GM23338 (cell line): ENCODE measurements at regions not wholly inside any gene's neighbourhood (a gene's known extent, or its start where the extent isn't known, plus 50 kb on each side); places are given as distances from the start of the nearest gene placed in this dataset.

Source experiments
- ATAC-seq: fragments of 200-7000 bp; cut with Tn5 transposase; 3 replicates; pipeline ENCODE4 v1.9.1; 2020
- DNase-seq: peaks from one replicate; pipeline ENCODE4 v3.0.0-alpha.2; 2015; ENCODE audit warnings: low spot score
- H2AFZ ChIP-seq: fragments of 200-600 bp; sonication (generic); 2 replicates; pipeline ENCODE4 v1.8.0; 2016; ENCODE audit warnings: antibody characterized with exemption, mild to moderate bottlenecking, moderate library complexity
- H3F3A ChIP-seq: fragments of 200-600 bp; sonication (generic); replicated peaks from 2 replicates; pipeline ENCODE4 v1.8.0; 2017; ENCODE audit warnings: antibody characterized with exemption, mixed run types, low read depth
- H3K27ac ChIP-seq: fragments of 200-600 bp; sonication (generic); 2 replicates; pipeline ENCODE4 v1.6.1; 2016; ENCODE audit warnings: low read depth
- H3K27me3 ChIP-seq: fragments of 200-600 bp; sonication (generic); 2 replicates; pipeline ENCODE4 v1.8.0; 2016; ENCODE audit warnings: mild to moderate bottlenecking, mixed run types, moderate library complexity; ENCODE audit not compliant: insufficient read depth
- H3K36me3 ChIP-seq: fragments of 200-600 bp; sonication (generic); 2 replicates; pipeline ENCODE4 v1.8.0; 2016; ENCODE audit warnings: mild to moderate bottlenecking; ENCODE audit not compliant: insufficient read depth
- H3K4me1 ChIP-seq: fragments of 200-600 bp; sonication (generic); 2 replicates; pipeline ENCODE4 v1.8.0; 2016; ENCODE audit warnings: mild to moderate bottlenecking, moderate library complexity; ENCODE audit not compliant: insufficient read depth
- H3K4me2 ChIP-seq: fragments of 200-600 bp; sonication (generic); 2 replicates; pipeline ENCODE4 v1.7.1; 2017; ENCODE audit warnings: mixed run types
- H3K4me3 ChIP-seq: fragments of 200-600 bp; sonication (generic); 2 replicates; pipeline ENCODE4 v1.6.1; 2016; ENCODE audit warnings: mixed run types
- H3K79me2 ChIP-seq: fragments of 200-600 bp; sonication (generic); replicated peaks from 2 replicates; pipeline ENCODE4 v1.8.0; 2017; ENCODE audit warnings: mild to moderate bottlenecking; ENCODE audit not compliant: insufficient read depth
- H3K9me2 ChIP-seq: fragments of 200-600 bp; sonication (generic); 2 replicates; pipeline ENCODE4 v1.8.0; 2017; ENCODE audit not compliant: insufficient read depth
- H4K20me1 ChIP-seq: fragments of 200-600 bp; sonication (generic); replicated peaks from 2 replicates; pipeline ENCODE4 v1.8.0; 2017; ENCODE audit warnings: mild to moderate bottlenecking; ENCODE audit not compliant: insufficient read depth
- H3K27ac Mint-ChIP-seq: 2 replicates; pipeline ENCODE4 v1.8.0; 2020; ENCODE audit warnings: inconsistent platforms, mild to moderate bottlenecking, moderate library complexity, mixed read lengths
- H3K27me3 Mint-ChIP-seq: 3 replicates; pipeline ENCODE4 v1.8.0; 2022; ENCODE audit warnings: low read depth, mild to moderate bottlenecking, moderate library complexity, mixed read lengths, inconsistent platforms; ENCODE audit not compliant: insufficient read depth, poor library complexity
- H3K36me3 Mint-ChIP-seq: 3 replicates; pipeline ENCODE4 v1.8.0; 2021; ENCODE audit warnings: low read depth, mild to moderate bottlenecking, inconsistent platforms, moderate library complexity, mixed read lengths
- H3K4me1 Mint-ChIP-seq: 3 replicates; pipeline ENCODE4 v1.8.0; 2020; ENCODE audit warnings: mild to moderate bottlenecking, inconsistent platforms, mixed read lengths
- H3K4me3 Mint-ChIP-seq: 3 replicates; pipeline ENCODE4 v1.8.0; 2021; ENCODE audit warnings: moderate library complexity, mild to moderate bottlenecking, inconsistent platforms, mixed read lengths
- H3K9me3 Mint-ChIP-seq: 3 replicates; pipeline ENCODE4 v1.8.0; 2020; ENCODE audit warnings: moderate library complexity, mild to moderate bottlenecking, inconsistent platforms, mixed read lengths
- CREB1 ChIP-seq: fragments of 250-450 bp; sonication (Bioruptor Pico); IDR thresholded peaks from 2 replicates; pipeline ENCODE4 v1.5.0; 2020; ENCODE audit warnings: low read depth, mild to moderate bottlenecking, moderate library complexity
- EZH2 ChIP-seq: fragments of 200-600 bp; sonication (generic); IDR thresholded peaks from one replicate; pipeline ENCODE4 v1.8.0; 2017; ENCODE audit warnings: antibody characterized with exemption, mild to moderate bottlenecking, low read depth; ENCODE audit not compliant: unreplicated experiment
- NANOG ChIP-seq: IDR thresholded peaks from 2 replicates; pipeline ENCODE4 v1.6.1; 2016; ENCODE audit warnings: antibody characterized with exemption, borderline replicate concordance
- POLR2AphosphoS5 ChIP-seq: IDR thresholded peaks from 2 replicates; pipeline ENCODE4 v1.6.1; 2016; ENCODE audit warnings: antibody characterized with exemption, low read depth
- ZNF114 ChIP-seq: fragments of 250-450 bp; sonication (Bioruptor Pico); IDR thresholded peaks from 2 replicates; pipeline ENCODE4 v1.5.0; 2020; ENCODE audit warnings: mild to moderate bottlenecking, moderate library complexity
- ZNF331 ChIP-seq: fragments of 250-450 bp; sonication (Bioruptor Pico); IDR thresholded peaks from 2 replicates; pipeline ENCODE4 v1.5.0; 2020; ENCODE audit warnings: low read depth, mild to moderate bottlenecking, moderate library complexity
- TF ChIP-seq, protein P1 (sequence below), 2 experiments: fragments of 200-600 bp in 1 of 2; sonication (generic) in 1 of 2; conservative IDR thresholded peaks; 2 replicates each; pipeline versions ENCODE4 v1.5.1 to v1.6.1; 2016 to 2017; ENCODE audit warnings: antibody characterized with exemption in 2 of 2, low read depth in 2 of 2, mild to moderate bottlenecking in 2 of 2, moderate library complexity in 1 of 2
- TF ChIP-seq, protein P2 (sequence below): fragments of 250-450 bp; sonication (Bioruptor Pico); IDR thresholded peaks from 2 replicates; pipeline ENCODE4 v1.5.0; 2020; ENCODE audit warnings: mild to moderate bottlenecking, moderate library complexity
- TF ChIP-seq, protein P3 (sequence below): IDR thresholded peaks from one replicate; pipeline ENCODE4 v1.6.1; 2018; ENCODE audit warnings: antibody characterized with exemption; ENCODE audit not compliant: unreplicated experiment

DNA sequence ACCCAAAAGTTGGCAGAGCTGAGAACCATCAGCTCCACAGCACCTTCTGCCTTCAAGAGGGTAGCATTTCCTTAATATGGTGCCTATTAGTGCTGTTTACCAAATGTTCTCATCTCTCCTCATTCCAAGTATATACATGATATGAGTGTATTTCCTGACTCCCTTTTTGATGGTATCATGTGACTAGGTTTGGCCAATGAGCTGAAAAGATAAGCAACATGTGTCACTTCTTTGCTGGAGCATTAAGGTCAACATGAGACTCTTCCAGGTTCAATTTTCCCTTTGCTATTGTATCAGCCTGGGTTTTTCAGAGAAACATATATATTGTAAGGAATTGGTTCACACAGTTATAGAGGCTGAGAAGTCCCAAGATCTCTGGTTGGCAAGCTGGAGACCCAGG lies 310.9 kb downstream of the HRH4 start:
- no peak overlapping the region for H3K27ac ChIP-seq
- Mint-ChIP-seq H3K4me3 (no peak overlapping the region), H3K36me3 (no peaks in the 10 kb centered on the region), H3K9me3 (0 out of 3 replicates have a peak, but pooled peaks cover 4% of the 10 kb centered on the region), H3K27ac (no peak overlapping the region), H3K27me3 (peaks cover 2% of the 10 kb centered on the region), H3K4me1 (peaks cover 6% of the 10 kb centered on the region; the same call in 2 of the 3 replicates)
- no peak for DNase-seq
- H2AFZ ChIP-seq = no peak overlapping the region
- H3K36me3 ChIP-seq = no peaks in the 10 kb centered on the region
- H3K9me2 ChIP-seq = peaks cover 43% of the 10 kb centered on the region
- H3K79me2 ChIP-seq = no peaks in the 10 kb centered on the region
- no peak for TF ChIP-seq POLR2AphosphoS5
- no peak for TF ChIP-seq EZH2
- TF ChIP-seq, protein P1, sequence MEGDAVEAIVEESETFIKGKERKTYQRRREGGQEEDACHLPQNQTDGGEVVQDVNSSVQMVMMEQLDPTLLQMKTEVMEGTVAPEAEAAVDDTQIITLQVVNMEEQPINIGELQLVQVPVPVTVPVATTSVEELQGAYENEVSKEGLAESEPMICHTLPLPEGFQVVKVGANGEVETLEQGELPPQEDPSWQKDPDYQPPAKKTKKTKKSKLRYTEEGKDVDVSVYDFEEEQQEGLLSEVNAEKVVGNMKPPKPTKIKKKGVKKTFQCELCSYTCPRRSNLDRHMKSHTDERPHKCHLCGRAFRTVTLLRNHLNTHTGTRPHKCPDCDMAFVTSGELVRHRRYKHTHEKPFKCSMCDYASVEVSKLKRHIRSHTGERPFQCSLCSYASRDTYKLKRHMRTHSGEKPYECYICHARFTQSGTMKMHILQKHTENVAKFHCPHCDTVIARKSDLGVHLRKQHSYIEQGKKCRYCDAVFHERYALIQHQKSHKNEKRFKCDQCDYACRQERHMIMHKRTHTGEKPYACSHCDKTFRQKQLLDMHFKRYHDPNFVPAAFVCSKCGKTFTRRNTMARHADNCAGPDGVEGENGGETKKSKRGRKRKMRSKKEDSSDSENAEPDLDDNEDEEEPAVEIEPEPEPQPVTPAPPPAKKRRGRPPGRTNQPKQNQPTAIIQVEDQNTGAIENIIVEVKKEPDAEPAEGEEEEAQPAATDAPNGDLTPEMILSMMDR (conservative IDR thresholded peaks at IDR 0.05; ENCODE audit: low read depth in 2 of 2) = no peak
- no peak for TF ChIP-seq ZNF114 (CRISPR knock-in tag)
- no peak for TF ChIP-seq CREB1
- TF ChIP-seq, protein P2, sequence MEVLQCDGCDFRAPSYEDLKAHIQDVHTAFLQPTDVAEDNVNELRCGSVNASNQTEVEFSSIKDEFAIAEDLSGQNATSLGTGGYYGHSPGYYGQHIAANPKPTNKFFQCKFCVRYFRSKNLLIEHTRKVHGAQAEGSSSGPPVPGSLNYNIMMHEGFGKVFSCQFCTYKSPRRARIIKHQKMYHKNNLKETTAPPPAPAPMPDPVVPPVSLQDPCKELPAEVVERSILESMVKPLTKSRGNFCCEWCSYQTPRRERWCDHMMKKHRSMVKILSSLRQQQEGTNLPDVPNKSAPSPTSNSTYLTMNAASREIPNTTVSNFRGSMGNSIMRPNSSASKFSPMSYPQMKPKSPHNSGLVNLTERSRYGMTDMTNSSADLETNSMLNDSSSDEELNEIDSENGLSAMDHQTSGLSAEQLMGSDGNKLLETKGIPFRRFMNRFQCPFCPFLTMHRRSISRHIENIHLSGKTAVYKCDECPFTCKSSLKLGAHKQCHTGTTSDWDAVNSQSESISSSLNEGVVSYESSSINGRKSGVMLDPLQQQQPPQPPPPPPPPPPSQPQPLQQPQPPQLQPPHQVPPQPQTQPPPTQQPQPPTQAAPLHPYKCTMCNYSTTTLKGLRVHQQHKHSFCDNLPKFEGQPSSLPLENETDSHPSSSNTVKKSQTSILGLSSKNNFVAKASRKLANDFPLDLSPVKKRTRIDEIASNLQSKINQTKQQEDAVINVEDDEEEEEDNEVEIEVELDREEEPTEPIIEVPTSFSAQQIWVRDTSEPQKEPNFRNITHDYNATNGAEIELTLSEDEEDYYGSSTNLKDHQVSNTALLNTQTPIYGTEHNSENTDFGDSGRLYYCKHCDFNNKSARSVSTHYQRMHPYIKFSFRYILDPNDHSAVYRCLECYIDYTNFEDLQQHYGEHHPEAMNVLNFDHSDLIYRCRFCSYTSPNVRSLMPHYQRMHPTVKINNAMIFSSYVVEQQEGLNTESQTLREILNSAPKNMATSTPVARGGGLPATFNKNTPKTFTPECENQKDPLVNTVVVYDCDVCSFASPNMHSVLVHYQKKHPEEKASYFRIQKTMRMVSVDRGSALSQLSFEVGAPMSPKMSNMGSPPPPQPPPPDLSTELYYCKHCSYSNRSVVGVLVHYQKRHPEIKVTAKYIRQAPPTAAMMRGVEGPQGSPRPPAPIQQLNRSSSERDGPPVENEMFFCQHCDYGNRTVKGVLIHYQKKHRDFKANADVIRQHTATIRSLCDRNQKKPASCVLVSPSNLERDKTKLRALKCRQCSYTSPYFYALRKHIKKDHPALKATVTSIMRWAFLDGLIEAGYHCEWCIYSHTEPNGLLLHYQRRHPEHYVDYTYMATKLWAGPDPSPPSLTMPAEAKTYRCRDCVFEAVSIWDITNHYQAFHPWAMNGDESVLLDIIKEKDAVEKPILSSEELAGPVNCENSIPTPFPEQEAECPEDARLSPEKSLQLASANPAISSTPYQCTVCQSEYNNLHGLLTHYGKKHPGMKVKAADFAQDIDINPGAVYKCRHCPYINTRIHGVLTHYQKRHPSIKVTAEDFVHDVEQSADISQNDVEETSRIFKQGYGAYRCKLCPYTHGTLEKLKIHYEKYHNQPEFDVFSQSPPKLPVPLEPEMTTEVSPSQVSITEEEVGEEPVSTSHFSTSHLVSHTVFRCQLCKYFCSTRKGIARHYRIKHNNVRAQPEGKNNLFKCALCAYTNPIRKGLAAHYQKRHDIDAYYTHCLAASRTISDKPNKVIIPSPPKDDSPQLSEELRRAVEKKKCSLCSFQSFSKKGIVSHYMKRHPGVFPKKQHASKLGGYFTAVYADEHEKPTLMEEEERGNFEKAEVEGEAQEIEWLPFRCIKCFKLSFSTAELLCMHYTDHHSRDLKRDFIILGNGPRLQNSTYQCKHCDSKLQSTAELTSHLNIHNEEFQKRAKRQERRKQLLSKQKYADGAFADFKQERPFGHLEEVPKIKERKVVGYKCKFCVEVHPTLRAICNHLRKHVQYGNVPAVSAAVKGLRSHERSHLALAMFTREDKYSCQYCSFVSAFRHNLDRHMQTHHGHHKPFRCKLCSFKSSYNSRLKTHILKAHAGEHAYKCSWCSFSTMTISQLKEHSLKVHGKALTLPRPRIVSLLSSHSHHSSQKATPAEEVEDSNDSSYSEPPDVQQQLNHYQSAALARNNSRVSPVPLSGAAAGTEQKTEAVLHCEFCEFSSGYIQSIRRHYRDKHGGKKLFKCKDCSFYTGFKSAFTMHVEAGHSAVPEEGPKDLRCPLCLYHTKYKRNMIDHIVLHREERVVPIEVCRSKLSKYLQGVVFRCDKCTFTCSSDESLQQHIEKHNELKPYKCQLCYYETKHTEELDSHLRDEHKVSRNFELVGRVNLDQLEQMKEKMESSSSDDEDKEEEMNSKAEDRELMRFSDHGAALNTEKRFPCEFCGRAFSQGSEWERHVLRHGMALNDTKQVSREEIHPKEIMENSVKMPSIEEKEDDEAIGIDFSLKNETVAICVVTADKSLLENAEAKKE (CRISPR knock-in tag) = no peak
- TF ChIP-seq ZNF331 (CRISPR knock-in tag) = no peak
- TF ChIP-seq NANOG = no peak
- TF ChIP-seq, protein P3, sequence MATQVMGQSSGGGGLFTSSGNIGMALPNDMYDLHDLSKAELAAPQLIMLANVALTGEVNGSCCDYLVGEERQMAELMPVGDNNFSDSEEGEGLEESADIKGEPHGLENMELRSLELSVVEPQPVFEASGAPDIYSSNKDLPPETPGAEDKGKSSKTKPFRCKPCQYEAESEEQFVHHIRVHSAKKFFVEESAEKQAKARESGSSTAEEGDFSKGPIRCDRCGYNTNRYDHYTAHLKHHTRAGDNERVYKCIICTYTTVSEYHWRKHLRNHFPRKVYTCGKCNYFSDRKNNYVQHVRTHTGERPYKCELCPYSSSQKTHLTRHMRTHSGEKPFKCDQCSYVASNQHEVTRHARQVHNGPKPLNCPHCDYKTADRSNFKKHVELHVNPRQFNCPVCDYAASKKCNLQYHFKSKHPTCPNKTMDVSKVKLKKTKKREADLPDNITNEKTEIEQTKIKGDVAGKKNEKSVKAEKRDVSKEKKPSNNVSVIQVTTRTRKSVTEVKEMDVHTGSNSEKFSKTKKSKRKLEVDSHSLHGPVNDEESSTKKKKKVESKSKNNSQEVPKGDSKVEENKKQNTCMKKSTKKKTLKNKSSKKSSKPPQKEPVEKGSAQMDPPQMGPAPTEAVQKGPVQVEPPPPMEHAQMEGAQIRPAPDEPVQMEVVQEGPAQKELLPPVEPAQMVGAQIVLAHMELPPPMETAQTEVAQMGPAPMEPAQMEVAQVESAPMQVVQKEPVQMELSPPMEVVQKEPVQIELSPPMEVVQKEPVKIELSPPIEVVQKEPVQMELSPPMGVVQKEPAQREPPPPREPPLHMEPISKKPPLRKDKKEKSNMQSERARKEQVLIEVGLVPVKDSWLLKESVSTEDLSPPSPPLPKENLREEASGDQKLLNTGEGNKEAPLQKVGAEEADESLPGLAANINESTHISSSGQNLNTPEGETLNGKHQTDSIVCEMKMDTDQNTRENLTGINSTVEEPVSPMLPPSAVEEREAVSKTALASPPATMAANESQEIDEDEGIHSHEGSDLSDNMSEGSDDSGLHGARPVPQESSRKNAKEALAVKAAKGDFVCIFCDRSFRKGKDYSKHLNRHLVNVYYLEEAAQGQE = no peak
- H3K27me3 ChIP-seq = no peaks in the 10 kb centered on the region
- H4K20me1 ChIP-seq = no peaks in the 10 kb centered on the region
- H3K4me1 ChIP-seq = no peaks in the 10 kb centered on the region
- no peak overlapping the region for H3K4me3 ChIP-seq
- H3K4me2 ChIP-seq = no peak overlapping the region
- ATAC-seq = no peak
- no peaks in the 10 kb centered on the region for H3F3A ChIP-seq
